OCI-LY3 (cell line): ENCODE measurements at regions not wholly inside any gene's neighbourhood (a gene's known extent, or its start where the extent isn't known, plus 50 kb on each side); places are given as distances from the start of the nearest gene placed in this dataset.

Source experiments
- CTCF ChIP-seq: fragments of 200-600, 300-600 bp; sonication (generic); IDR thresholded peaks from 2 replicates; pipeline ENCODE4 v1.5.1; 2014; ENCODE audit warnings: antibody characterized with exemption, low read length, low read depth
- EZH2phosphoT487 ChIP-seq: fragments of 200-600 bp; shearing (Covaris generic); IDR thresholded peaks from 2 replicates; pipeline ENCODE4 v1.6.1; 2018; ENCODE audit warnings: antibody characterized with exemption, mixed run types, low read depth

- TF ChIP-seq CTCF, result no peak
- TF ChIP-seq EZH2phosphoT487, result no peak
These were observed 111.1 kb upstream of the MCHR2 start for GRCh38 chr6:100105138-100105537.
